ENCODE measurements at regions not wholly inside any gene's neighbourhood (a gene's known extent, or its start where the extent isn't known, plus 50 kb on each side); places are given as distances from the start of the nearest gene placed in this dataset.

- no peak for TF ChIP-seq CTCF (IDR thresholded peaks at IDR 0.05)
- DNase-seq (ENCODE audit: low spot score) (no peak), ATAC-seq (ENCODE audit: low FRiP score) (no peak)
Measured at GRCh38 chr2:13135856-13136255, 419.1 kb downstream of the TRIB2 start.

- DNase-seq (ENCODE audit: low spot score) (no peak), ATAC-seq (ENCODE audit: low FRiP score) (no peak)
- TF ChIP-seq CTCF (IDR thresholded peaks at IDR 0.05): no peak
Measured at GRCh38 chr2:13137679-13138078, 420.9 kb downstream of the TRIB2 start.

- no peak for DNase-seq (ENCODE audit: low spot score)
- no peak for TF ChIP-seq CTCF (IDR thresholded peaks at IDR 0.05)
- no peak for ATAC-seq (ENCODE audit: low FRiP score)
Measured at GRCh38 chr2:13141315-13141714, 424.6 kb downstream of the TRIB2 start.

GRCh38 chr2:13143451-13143850 is 426.7 kb downstream of the TRIB2 start:
- ATAC-seq (ENCODE audit: low FRiP score): no peak
- no peak for TF ChIP-seq CTCF (IDR thresholded peaks at IDR 0.05)
- DNase-seq (ENCODE audit: low spot score): no peak

- ATAC-seq (ENCODE audit: low FRiP score) (no peak), DNase-seq (ENCODE audit: low spot score) (no peak)
- no peak for TF ChIP-seq CTCF (IDR thresholded peaks at IDR 0.05)
Measured at GRCh38 chr2:13156916-13157315, 440.2 kb downstream of the TRIB2 start.

GRCh38 chr2:13158466-13158865 is 441.7 kb downstream of the TRIB2 start:
- no peak for TF ChIP-seq CTCF (IDR thresholded peaks at IDR 0.05)
- ATAC-seq (ENCODE audit: low FRiP score): no peak
- no peak for DNase-seq (ENCODE audit: low spot score)

GRCh38 chr2:13180729-13181128 is 464.0 kb downstream of the TRIB2 start:
- no peak for TF ChIP-seq CTCF (IDR thresholded peaks at IDR 0.05)
- DNase-seq (ENCODE audit: low spot score): no peak
- ATAC-seq (ENCODE audit: low FRiP score): no peak

All from omental fat pad (tissue), 3 donors.